ENCODE measurements at regions not wholly inside any gene's neighbourhood (a gene's known extent, or its start where the extent isn't known, plus 50 kb on each side); places are given as distances from the start of the nearest gene placed in this dataset.

DNA sequence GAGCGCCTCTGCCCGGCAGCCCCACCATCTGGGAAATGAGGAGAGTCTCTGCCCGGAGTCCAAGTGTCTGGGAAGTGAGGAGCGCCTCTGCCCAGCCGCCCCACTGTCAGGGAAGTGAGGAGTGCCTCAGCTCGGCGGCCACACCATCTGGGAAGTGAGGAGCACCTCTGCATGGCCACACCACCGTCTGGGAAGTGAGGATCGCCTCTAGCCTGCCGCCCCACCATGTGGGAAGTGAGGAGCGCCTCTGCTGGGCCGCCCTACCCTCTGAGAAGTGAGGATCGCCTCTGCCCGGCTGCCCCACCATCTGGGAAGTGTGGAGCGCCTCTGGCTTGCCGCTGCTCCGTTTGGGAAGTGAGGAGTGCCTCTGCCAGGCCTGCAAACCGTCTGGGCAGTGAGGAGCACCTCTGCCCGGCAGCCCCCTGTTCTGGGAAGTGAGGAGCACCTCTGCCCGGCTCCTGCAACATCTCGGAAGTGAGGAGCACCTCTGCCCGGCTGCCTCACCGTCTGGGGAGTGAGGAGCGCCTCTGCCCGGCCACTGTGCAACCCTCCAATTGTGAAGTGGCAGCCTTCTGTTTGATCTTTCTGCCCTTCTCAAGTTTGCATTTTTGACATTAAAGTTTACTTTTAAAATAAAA is 60.8 kb upstream of the CEACAM21 start:
- FAIRE-seq: no peak
- WGBS (ENCODE audit: low lambda C conversion rate): 59% methylated on average over 10 of the region's 25 CpGs
- CTCF ChIA-PET (ENCODE audit: low intra/inter-chr PET ratio, low total read pairs): no interaction called here
- TF ChIP-seq ZNF562 (CRISPR knock-in tag; IDR thresholded peaks at IDR 0.05; ENCODE audit: borderline replicate concordance) (no peak), MTA3 (CRISPR knock-in tag; IDR thresholded peaks at IDR 0.05) (no peak), TRAFD1 (CRISPR knock-in tag; IDR thresholded peaks at IDR 0.05; ENCODE audit: borderline replicate concordance) (no peak), HOXA5 (CRISPR knock-in tag; IDR thresholded peaks at IDR 0.05) (no peak), IKZF4 (CRISPR knock-in tag; IDR thresholded peaks at IDR 0.05; ENCODE audit: borderline replicate concordance, low read depth, not compliant biosample characterization) (no peak), ZNF205 (CRISPR knock-in tag; IDR thresholded peaks at IDR 0.05) (no peak), RELA (CRISPR knock-in tag; IDR thresholded peaks at IDR 0.05) (no peak), PITX1 (CRISPR knock-in tag; IDR thresholded peaks at IDR 0.05) (no peak), ZNF20 (CRISPR knock-in tag; IDR thresholded peaks at IDR 0.05) (no peak), ZNF253 (CRISPR knock-in tag; IDR thresholded peaks at IDR 0.05; ENCODE audit: borderline replicate concordance) (no peak), SRSF1 (optimal IDR thresholded peaks at IDR 0.05; ENCODE audit: low read depth, low read length) (no peak), ZNF333 (CRISPR knock-in tag; IDR thresholded peaks at IDR 0.05; ENCODE audit: borderline replicate concordance) (no peak), ZBTB4 (CRISPR knock-in tag; IDR thresholded peaks at IDR 0.05; ENCODE audit: borderline replicate concordance) (no peak)
- TF ChIP-seq, protein P1, sequence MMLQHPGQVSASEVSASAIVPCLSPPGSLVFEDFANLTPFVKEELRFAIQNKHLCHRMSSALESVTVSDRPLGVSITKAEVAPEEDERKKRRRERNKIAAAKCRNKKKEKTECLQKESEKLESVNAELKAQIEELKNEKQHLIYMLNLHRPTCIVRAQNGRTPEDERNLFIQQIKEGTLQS (CRISPR knock-in tag; IDR thresholded peaks at IDR 0.05): no peak
- TF ChIP-seq, protein P2, sequence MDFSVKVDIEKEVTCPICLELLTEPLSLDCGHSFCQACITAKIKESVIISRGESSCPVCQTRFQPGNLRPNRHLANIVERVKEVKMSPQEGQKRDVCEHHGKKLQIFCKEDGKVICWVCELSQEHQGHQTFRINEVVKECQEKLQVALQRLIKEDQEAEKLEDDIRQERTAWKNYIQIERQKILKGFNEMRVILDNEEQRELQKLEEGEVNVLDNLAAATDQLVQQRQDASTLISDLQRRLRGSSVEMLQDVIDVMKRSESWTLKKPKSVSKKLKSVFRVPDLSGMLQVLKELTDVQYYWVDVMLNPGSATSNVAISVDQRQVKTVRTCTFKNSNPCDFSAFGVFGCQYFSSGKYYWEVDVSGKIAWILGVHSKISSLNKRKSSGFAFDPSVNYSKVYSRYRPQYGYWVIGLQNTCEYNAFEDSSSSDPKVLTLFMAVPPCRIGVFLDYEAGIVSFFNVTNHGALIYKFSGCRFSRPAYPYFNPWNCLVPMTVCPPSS (IDR thresholded peaks at IDR 0.05): no peak

More for the DNA sequence above, 60.8 kb upstream of the CEACAM21 start:
- no peak overlapping the region for H3K27ac ChIP-seq (ENCODE audit: extremely low read length, insufficient read depth, low read length)
- no peak overlapping the region for H3K4me2 ChIP-seq (ENCODE audit: low read depth, low read length)
- no peaks in the 10 kb centered on the region for H4K20me1 ChIP-seq (ENCODE audit: insufficient read depth, low read length)
- POLR2A ChIA-PET: no interaction called here
- H3K9me3 ChIP-seq (ENCODE audit: low read length): no peaks in the 10 kb centered on the region
- no peak; the same call in 2 of the 3 replicates for ATAC-seq
- no peak overlapping the region for H2AFZ ChIP-seq (ENCODE audit: low read length)
- in situ Hi-C loops (cut with HindIII; ENCODE audit: extremely low pct_ligation_motif_present, low pct_unique_long_range_greater_than_20kb): no loop called here
- peaks cover 12% of the 10 kb centered on the region for H3K4me1 ChIP-seq (ENCODE audit: insufficient read depth, low read length)
- no peak overlapping the region for H3K9ac ChIP-seq (ENCODE audit: insufficient read depth, low read depth, low read length)
- no peaks in the 10 kb centered on the region for H3K36me3 ChIP-seq (replicated peaks in 1 of 2; ENCODE audit: control insufficient read depth in 1 of 2, insufficient read depth in 2 of 2, low read length in 2 of 2)
- intact Hi-C loops (cut with micrococcal nuclease; ENCODE audit: unreplicated experiment): no loop called here
- no peaks in the 10 kb centered on the region for H3K79me2 ChIP-seq (ENCODE audit: insufficient read depth, low read length)
- DNase-seq (ENCODE audit: low spot score): no peak
- peaks cover 0 to 15% of the 10 kb centered on the region in 2 experiments; a peak in 2 of 5 replicates for H3K27me3 ChIP-seq (ENCODE audit: control insufficient read depth in 1 of 2, insufficient read depth in 2 of 2, low read length in 2 of 2)
- H3K4me3 ChIP-seq (replicated peaks in 1 of 3; ENCODE audit: insufficient read depth in 1 of 3, low read depth in 2 of 3, low read length in 3 of 3): no peak overlapping the region
- no TSS peak for BruUV-seq (replicated peaks)
